Stomach (tissue), 4 donors: ENCODE measurements at regions not wholly inside any gene's neighbourhood (a gene's known extent, or its start where the extent isn't known, plus 50 kb on each side); places are given as distances from the start of the nearest gene placed in this dataset.

Source experiments
- POLR2A ChIP-seq, 4 donors: fragments of 450-650 bp; IDR thresholded peaks; one replicate each; pipeline ENCODE4 v1.6.1; 2016; ENCODE audit warnings: antibody characterized with exemption in 4 of 4, control low read depth in 2 of 4, mild to moderate bottlenecking in 1 of 4, moderate library complexity in 1 of 4
- POLR2AphosphoS5 ChIP-seq, 3 donors: sonication (generic); formaldehyde crosslinking; IDR thresholded peaks; one replicate each; pipeline ENCODE4 v1.6.1; 2016; ENCODE audit warnings: antibody characterized with exemption in 3 of 3
- TF ChIP-seq, protein P1 (sequence below), 7 experiments: fragments of 450-650 bp in 4 of 7; fragments of 200-600 bp in 3 of 7; sonication (generic) in 3 of 7; IDR thresholded peaks; one replicate each; pipeline ENCODE4 v1.5.1; 2016 to 2019; ENCODE audit warnings: antibody characterized with exemption in 7 of 7, control low read depth in 2 of 7, mild to moderate bottlenecking in 1 of 7

GRCh38 chr21:15986277-15986676, 256.5 kb downstream of the USP25 start:
- TF ChIP-seq, protein P1, sequence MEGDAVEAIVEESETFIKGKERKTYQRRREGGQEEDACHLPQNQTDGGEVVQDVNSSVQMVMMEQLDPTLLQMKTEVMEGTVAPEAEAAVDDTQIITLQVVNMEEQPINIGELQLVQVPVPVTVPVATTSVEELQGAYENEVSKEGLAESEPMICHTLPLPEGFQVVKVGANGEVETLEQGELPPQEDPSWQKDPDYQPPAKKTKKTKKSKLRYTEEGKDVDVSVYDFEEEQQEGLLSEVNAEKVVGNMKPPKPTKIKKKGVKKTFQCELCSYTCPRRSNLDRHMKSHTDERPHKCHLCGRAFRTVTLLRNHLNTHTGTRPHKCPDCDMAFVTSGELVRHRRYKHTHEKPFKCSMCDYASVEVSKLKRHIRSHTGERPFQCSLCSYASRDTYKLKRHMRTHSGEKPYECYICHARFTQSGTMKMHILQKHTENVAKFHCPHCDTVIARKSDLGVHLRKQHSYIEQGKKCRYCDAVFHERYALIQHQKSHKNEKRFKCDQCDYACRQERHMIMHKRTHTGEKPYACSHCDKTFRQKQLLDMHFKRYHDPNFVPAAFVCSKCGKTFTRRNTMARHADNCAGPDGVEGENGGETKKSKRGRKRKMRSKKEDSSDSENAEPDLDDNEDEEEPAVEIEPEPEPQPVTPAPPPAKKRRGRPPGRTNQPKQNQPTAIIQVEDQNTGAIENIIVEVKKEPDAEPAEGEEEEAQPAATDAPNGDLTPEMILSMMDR (IDR thresholded peaks at IDR 0.05), result no peak
- TF ChIP-seq POLR2A (IDR thresholded peaks at IDR 0.05) (no peak), POLR2AphosphoS5 (IDR thresholded peaks at IDR 0.05) (no peak)
